GM21526 (cell line): ENCODE measurements at regions not wholly inside any gene's neighbourhood (a gene's known extent, or its start where the extent isn't known, plus 50 kb on each side); places are given as distances from the start of the nearest gene placed in this dataset.

Source experiments
- ATAC-seq: cut with Tn5 transposase; IDR thresholded peaks from one replicate; pipeline ENCODE4 v1.9.1; 2021; ENCODE audit warnings: moderate library complexity; ENCODE audit not compliant: unreplicated experiment, low FRiP score

- no peak for ATAC-seq
Measured at GRCh38 chr2:79359419-79359818, 153.4 kb upstream of the CTNNA2 start.

DNA sequence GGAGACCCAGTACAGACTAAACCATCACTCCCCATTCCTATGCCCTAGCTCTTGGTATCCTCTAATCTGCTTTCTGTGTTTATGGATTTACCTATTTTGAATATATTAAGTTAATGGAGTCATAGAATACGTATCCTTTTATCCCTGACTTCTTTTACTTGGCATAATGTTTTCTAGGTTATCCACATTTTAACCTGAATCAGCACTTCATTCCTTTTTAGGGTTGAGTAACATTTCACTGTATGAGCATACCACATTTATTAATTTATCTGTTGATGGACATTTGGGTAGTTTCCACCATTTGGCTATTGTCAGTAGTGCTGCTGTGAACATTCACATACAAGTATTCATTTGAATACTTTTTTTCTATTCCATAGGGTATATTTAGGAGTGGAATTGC, 157.3 kb upstream of the CTNNA2 start:
- no peak for ATAC-seq

DNA sequence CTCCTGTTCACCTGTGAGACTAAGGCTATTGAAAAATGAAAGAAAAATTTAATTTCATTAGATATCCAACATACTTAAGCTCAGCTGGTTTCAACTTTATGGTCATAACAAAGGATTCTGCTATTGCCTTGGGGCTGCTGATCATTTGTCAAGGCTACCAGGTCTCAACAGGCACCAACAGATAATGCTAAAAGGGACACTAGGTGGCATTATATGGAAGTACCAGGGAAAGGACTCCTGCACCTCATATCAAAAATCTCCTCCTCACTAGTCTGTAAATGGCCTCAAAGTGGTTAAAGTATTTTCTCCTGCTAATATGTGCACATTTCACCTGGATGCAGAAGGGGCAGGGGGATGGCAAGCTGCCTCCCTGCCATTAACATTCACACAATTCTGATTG, 167.9 kb upstream of the REG3A start:
- ATAC-seq, result no peak

DNA sequence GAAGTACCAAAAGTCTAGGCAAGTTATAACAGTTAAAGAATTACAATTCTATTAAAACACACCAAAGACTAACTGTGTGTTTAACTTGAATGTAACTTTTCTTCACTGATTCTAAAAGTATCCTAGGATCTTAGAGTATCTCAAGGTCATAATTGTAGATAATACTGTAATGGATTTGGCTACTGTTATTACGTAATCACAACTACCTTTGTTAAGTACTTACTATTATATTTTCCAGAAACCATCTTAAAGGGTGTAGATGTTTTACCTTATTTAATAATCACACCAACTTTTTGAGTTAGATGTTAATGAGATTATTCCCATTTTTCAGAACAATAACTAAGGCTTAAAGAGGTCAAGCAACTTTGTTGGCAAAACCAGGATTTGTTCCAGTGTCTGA, 161.3 kb upstream of the REG3A start:
- no peak for ATAC-seq

- ATAC-seq, result no peak
Measured at GRCh38 chr2:79294994-79295393, 135.4 kb upstream of the REG3A start.

GRCh38 chr2:79292958-79293315, 133.4 kb upstream of the REG3A start:
- ATAC-seq, result no peak

GRCh38 chr2:79292239-79292957, 132.8 kb upstream of the REG3A start:
- ATAC-seq, result no peak

GRCh38 chr2:79275863-79276262, 116.3 kb upstream of the REG3A start:
- ATAC-seq, result no peak

- ATAC-seq, result no peak
Measured at GRCh38 chr2:79275197-79275596, 115.6 kb upstream of the REG3A start.

GRCh38 chr2:79272616-79273015, 113.1 kb upstream of the REG3A start:
- ATAC-seq, result no peak

DNA sequence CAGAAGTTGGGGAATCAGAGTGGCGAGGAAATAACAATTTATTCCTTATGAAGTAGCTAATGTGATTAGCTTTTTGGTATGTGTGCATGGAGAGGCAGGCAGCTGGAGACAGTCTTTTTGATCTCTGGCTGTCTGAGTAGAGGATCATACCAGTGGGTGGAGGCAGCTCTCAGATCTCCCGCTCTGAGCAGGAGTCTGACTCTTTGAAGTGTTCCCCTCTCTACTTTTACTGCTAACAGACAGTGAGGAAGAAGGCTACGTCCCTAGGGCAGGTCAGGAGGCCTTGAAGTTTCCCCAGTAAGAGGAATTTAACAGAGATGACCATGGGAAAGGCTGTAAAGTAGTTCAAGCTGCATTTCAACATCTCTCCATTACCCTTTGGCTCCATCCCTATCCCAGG, 111.9 kb upstream of the REG3A start:
- ATAC-seq, result no peak

GRCh38 chr2:79260848-79261247, 101.3 kb upstream of the REG3A start:
- no peak for ATAC-seq

DNA sequence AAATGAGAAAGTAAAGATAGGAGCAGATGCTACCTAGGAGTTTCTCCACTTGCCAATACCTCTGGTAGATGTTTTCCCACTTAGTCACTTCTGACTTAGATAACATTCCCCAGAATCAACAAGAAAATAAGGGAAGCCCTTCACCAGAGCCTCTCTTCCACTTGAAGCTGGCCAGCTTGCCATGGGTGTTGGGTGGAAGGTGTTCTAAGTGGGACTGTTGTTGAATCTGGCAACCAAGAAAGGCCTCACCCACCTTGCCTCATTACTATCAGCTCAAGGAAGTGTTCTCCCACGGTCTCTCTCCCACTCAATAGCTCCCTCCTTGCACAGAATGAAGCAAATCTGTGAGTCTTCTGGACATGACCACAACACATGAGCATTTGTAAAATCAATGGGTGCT, 100.4 kb upstream of the REG3A start:
- no peak for ATAC-seq

- no peak for ATAC-seq
Measured at GRCh38 chr2:79259296-79259695, 99.7 kb upstream of the REG3A start.

GRCh38 chr2:79253243-79253774, 93.8 kb upstream of the REG3A start:
- no peak for ATAC-seq

- ATAC-seq, result no peak
Measured at GRCh38 chr2:79250656-79251055, 91.1 kb upstream of the REG3A start.

GRCh38 chr2:79248776-79249175, 89.2 kb upstream of the REG3A start:
- ATAC-seq, result no peak

GRCh38 chr2:79235135-79235534, 75.6 kb upstream of the REG3A start:
- ATAC-seq, result no peak

GRCh38 chr2:79223539-79223938, 64.0 kb upstream of the REG3A start:
- no peak for ATAC-seq

GRCh38 chr2:79219383-79219988, 59.9 kb upstream of the REG3A start:
- peak; percentile 56 for ATAC-seq

- no peak for ATAC-seq
Measured at GRCh38 chr2:79210274-79210917, 50.8 kb upstream of the REG3A start.
